ENCODE measurements at regions not wholly inside any gene's neighbourhood (a gene's known extent, or its start where the extent isn't known, plus 50 kb on each side); places are given as distances from the start of the nearest gene placed in this dataset.
A peak's percentile ranks its signal among the peaks of the same experiment; 100 is the strongest.

GRCh38 chr11:134916421-134917213 is 504.6 kb upstream of the B3GAT1 start:
- DNase-seq (no peak), ATAC-seq (no peak)
- Histone ChIP-seq H3K9me3 (no peaks in the 10 kb centered on the region), H3K27ac (no peak overlapping the region), H3K27me3 (no peaks in the 10 kb centered on the region), H3K36me3 (replicated peaks in 1 of 2; ENCODE audit: insufficient read depth in 1 of 2, low read depth in 2 of 2) (no peaks in the 10 kb centered on the region), H3K4me3 (no peak overlapping the region), H3K4me1 (no peaks in the 10 kb centered on the region)
- WGBS, 2 donors: 56 to 58% methylated on average over 8 to 9 of the region's 9 CpGs
- TF ChIP-seq POLR2A (IDR thresholded peaks at IDR 0.05) (no peak), CTCF (IDR thresholded peaks at IDR 0.05) (no peak)
- intact Hi-C loops (cut with DNase I): no loop called here

- no peak overlapping the region for H3K4me3 ChIP-seq
- no peaks in the 10 kb centered on the region for H3K9me3 ChIP-seq
- WGBS, 2 donors: 71 to 72% methylated on average over 5 of the region's 5 CpGs
- TF ChIP-seq CTCF (IDR thresholded peaks at IDR 0.05) (no peak), POLR2A (IDR thresholded peaks at IDR 0.05) (no peak)
- intact Hi-C loops (cut with DNase I): no loop called here
- ATAC-seq (no peak), DNase-seq (no peak)
- H3K27ac ChIP-seq: no peak overlapping the region
- H3K27me3 ChIP-seq: no peaks in the 10 kb centered on the region
- H3K4me1 ChIP-seq: no peaks in the 10 kb centered on the region
- H3K36me3 ChIP-seq (replicated peaks in 1 of 2; ENCODE audit: insufficient read depth in 1 of 2, low read depth in 2 of 2): no peaks in the 10 kb centered on the region
These were observed 503.8 kb upstream of the B3GAT1 start for GRCh38 chr11:134915881-134916280.

GRCh38 chr11:134915212-134915611 is 503.2 kb upstream of the B3GAT1 start:
- Histone ChIP-seq H3K27me3 (no peaks in the 10 kb centered on the region), H3K27ac (no peak overlapping the region), H3K4me3 (no peak overlapping the region), H3K4me1 (no peaks in the 10 kb centered on the region), H3K36me3 (replicated peaks in 1 of 2; ENCODE audit: insufficient read depth in 1 of 2, low read depth in 2 of 2) (no peaks in the 10 kb centered on the region), H3K9me3 (no peaks in the 10 kb centered on the region)
- intact Hi-C loops (cut with DNase I): no loop called here
- ATAC-seq (peak; percentile 42), DNase-seq (peak in 1 of 4 donors; percentile 16)
- WGBS, 2 donors: 23 to 28% methylated on average over 8 of the region's 8 CpGs
- TF ChIP-seq POLR2A (IDR thresholded peaks at IDR 0.05) (no peak), CTCF (IDR thresholded peaks at IDR 0.05) (no peak)

GRCh38 chr11:134913999-134914590 is 502.1 kb upstream of the B3GAT1 start:
- 60 to 67% methylated on average over 12 of the region's 12 CpGs for WGBS, 2 donors
- no peaks in the 10 kb centered on the region for H3K9me3 ChIP-seq
- DNase-seq (no peak), ATAC-seq (no peak)
- no peaks in the 10 kb centered on the region for H3K36me3 ChIP-seq (replicated peaks in 1 of 2; ENCODE audit: insufficient read depth in 1 of 2, low read depth in 2 of 2)
- intact Hi-C loops (cut with DNase I): no loop called here
- TF ChIP-seq POLR2A (IDR thresholded peaks at IDR 0.05) (no peak), CTCF (IDR thresholded peaks at IDR 0.05) (no peak)
- H3K4me3 ChIP-seq: no peak overlapping the region
- H3K27ac ChIP-seq: no peak overlapping the region
- no peaks in the 10 kb centered on the region for H3K4me1 ChIP-seq
- no peaks in the 10 kb centered on the region for H3K27me3 ChIP-seq

All from body of pancreas (tissue), 4 donors.